Esophagus (tissue), 2 donors: ENCODE measurements at regions not wholly inside any gene's neighbourhood (a gene's known extent, or its start where the extent isn't known, plus 50 kb on each side); places are given as distances from the start of the nearest gene placed in this dataset.

Experiments
- H3K27ac ChIP-seq, 2 donors: one replicate each; pipeline ENCODE4 v1.5.1; 2013; ENCODE audit warnings: low read depth in 2 of 2, mild to moderate bottlenecking in 2 of 2, inconsistent platforms in 1 of 2, low read length in 1 of 2, moderate library complexity in 1 of 2
- H3K27me3 ChIP-seq, 2 donors: one replicate each; pipeline ENCODE4 v1.6.1; 2013; ENCODE audit warnings: low read length in 2 of 2, control low read depth in 1 of 2, mild to moderate bottlenecking in 1 of 2; ENCODE audit not compliant: insufficient read depth in 2 of 2, control insufficient read depth in 1 of 2
- H3K36me3 ChIP-seq, 2 donors: one replicate each; pipeline ENCODE4 v1.6.1; 2013; ENCODE audit warnings: low read length in 1 of 2; ENCODE audit not compliant: control insufficient read depth in 2 of 2, insufficient read depth in 2 of 2
- H3K4me1 ChIP-seq, 2 donors: one replicate each; pipeline ENCODE4 v1.6.1; 2013; ENCODE audit warnings: low read length in 1 of 2; ENCODE audit not compliant: control insufficient read depth in 2 of 2, insufficient read depth in 2 of 2
- H3K4me3 ChIP-seq, 2 donors: one replicate each; pipeline ENCODE4 v1.5.1; 2013; ENCODE audit warnings: low read length in 2 of 2, mild to moderate bottlenecking in 2 of 2, low read depth in 1 of 2, moderate library complexity in 1 of 2
- H3K9me3 ChIP-seq, 2 donors: one replicate each; pipeline ENCODE4 v1.6.1; 2013; ENCODE audit warnings: mild to moderate bottlenecking in 2 of 2, low read depth in 1 of 2, low read length in 1 of 2, moderate library complexity in 1 of 2; ENCODE audit not compliant: control insufficient read depth in 2 of 2, insufficient read depth in 1 of 2
- WGBS, 2 donors: extraction: QIAGEN DNeasy Blood & Tissue Kit; methylation state at CpG; one replicate each; pipeline ENCODE4 v1.1.7; 2013; 5-methylcytosine and 5-hydroxymethylcytosine counted together
- donor health status: healthy with polysubstance abuse.
- donor health status: Bipolar disorder and iron deficiency.

DNA sequence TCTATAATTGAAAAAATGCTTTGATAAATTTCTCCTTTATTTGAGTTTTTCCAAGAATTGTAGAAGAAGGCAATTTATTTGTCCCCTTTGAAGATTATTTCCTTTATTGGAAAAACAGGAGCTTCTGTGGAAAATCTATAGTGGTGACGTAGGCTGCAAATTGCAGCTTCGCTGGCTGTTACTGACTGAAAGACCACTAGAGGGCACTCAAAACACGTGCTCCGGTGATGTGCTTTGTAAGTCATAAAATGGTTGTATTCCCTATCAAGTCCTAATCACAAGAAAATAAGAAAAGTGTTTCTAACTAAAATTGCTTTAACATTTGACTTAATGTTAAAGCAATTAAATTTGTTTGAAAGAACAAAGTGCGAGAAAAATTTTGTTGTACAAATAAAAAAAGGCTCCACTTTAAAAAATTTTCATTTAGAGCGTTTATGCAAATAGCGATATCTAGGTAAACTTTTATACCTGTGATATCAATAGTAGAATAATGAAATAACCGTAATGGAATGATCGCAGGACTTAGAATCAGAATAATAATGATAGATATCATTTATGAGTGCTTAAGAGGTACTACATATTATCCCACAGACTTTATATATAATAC is 638.2 kb upstream of the SPRY2 start:
- Histone ChIP-seq H3K4me1 (no peaks in the 10 kb centered on the region), H3K9me3 (no peaks in the 10 kb centered on the region), H3K27me3 (no peaks in the 10 kb centered on the region), H3K27ac (no peak overlapping the region), H3K4me3 (no peak overlapping the region), H3K36me3 (no peaks in the 10 kb centered on the region)
- 43 to 46% methylated on average over 9 of the region's 9 CpGs for WGBS, 2 donors

DNA sequence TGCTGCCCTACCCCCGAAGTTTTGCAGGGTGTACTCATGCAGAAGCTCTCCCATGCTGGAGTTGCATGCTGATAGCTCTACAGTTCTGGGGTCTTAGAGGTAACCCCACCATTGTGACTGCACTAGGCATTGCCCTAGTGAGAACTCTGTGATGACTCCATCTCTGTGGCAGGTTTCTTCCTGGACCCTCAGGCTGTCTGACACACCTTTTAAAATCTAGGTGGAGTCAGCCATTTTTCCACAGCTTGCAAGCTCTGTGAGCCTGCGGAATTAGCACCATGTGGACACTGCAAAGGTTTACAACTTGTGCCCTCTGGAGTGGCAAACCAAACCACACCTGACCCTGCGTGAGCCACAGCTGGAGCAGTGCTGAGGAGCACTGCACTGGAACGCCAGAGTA is 636.2 kb upstream of the SPRY2 start:
- H3K4me3 ChIP-seq: no peak overlapping the region
- H3K9me3 ChIP-seq: no peaks in the 10 kb centered on the region
- H3K4me1 ChIP-seq: no peaks in the 10 kb centered on the region
- no peaks in the 10 kb centered on the region for H3K27me3 ChIP-seq
- WGBS, 2 donors: 81 to 84% methylated on average over 4 of the region's 4 CpGs
- H3K27ac ChIP-seq: no peak overlapping the region
- H3K36me3 ChIP-seq: no peaks in the 10 kb centered on the region

- 73 to 86% methylated on average over 4 of the region's 4 CpGs for WGBS, 2 donors
- H3K27me3 ChIP-seq: no peaks in the 10 kb centered on the region
- H3K4me1 ChIP-seq: no peaks in the 10 kb centered on the region
- H3K9me3 ChIP-seq: no peaks in the 10 kb centered on the region
- no peaks in the 10 kb centered on the region for H3K36me3 ChIP-seq
- no peak overlapping the region for H3K27ac ChIP-seq
- H3K4me3 ChIP-seq: no peak overlapping the region
Measured at GRCh38 chr13:80975903-80976302, 635.0 kb upstream of the SPRY2 start.

- WGBS, 2 donors: 60 to 66% methylated on average over 2 of the region's 2 CpGs
- Histone ChIP-seq H3K27ac (no peak overlapping the region), H3K4me3 (no peak overlapping the region), H3K27me3 (no peaks in the 10 kb centered on the region), H3K9me3 (no peaks in the 10 kb centered on the region), H3K4me1 (no peaks in the 10 kb centered on the region), H3K36me3 (no peaks in the 10 kb centered on the region)
Measured at GRCh38 chr13:80973721-80974120, 632.8 kb upstream of the SPRY2 start.

- Histone ChIP-seq H3K9me3 (no peaks in the 10 kb centered on the region), H3K27me3 (no peaks in the 10 kb centered on the region), H3K27ac (no peak overlapping the region), H3K36me3 (no peaks in the 10 kb centered on the region), H3K4me3 (no peak overlapping the region), H3K4me1 (no peaks in the 10 kb centered on the region)
- whole genome bisulfite sequencing, 2 donors: 53 to 60% methylated on average over 2 of the region's 2 CpGs
Measured at GRCh38 chr13:80972857-80973478, 632.0 kb upstream of the SPRY2 start.

DNA sequence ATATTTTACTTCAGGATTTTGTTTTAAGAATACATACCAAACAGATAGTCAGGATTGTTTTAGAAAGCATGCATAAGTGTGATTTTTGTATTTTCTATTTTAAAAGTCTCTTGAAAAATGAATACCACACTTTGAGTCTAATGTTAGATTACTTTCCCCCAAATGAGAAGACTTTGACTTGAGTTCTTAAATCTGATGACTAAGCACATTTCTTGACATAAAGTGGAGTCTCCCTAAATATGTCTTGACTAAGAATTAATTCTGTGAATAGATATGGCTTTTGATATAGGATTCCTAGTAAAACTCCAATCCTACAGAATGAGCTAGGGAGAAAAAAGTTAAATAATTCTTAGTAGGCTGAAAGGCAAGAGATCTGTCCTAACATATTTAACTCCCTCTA is 624.2 kb upstream of the SPRY2 start:
- Histone ChIP-seq H3K36me3 (no peaks in the 10 kb centered on the region), H3K4me1 (no peaks in the 10 kb centered on the region), H3K9me3 (no peaks in the 10 kb centered on the region), H3K4me3 (no peak overlapping the region), H3K27ac (no peak overlapping the region), H3K27me3 (no peaks in the 10 kb centered on the region)

GRCh38 chr13:80962855-80963254 is 621.9 kb upstream of the SPRY2 start:
- no peak overlapping the region for H3K27ac ChIP-seq
- WGBS, 2 donors: 65 to 71% methylated on average over 1 of the region's 1 CpG
- H3K36me3 ChIP-seq: no peaks in the 10 kb centered on the region
- no peaks in the 10 kb centered on the region for H3K9me3 ChIP-seq
- H3K4me3 ChIP-seq: no peak overlapping the region
- no peaks in the 10 kb centered on the region for H3K4me1 ChIP-seq
- H3K27me3 ChIP-seq: no peaks in the 10 kb centered on the region

- H3K4me1 ChIP-seq: no peaks in the 10 kb centered on the region
Measured at GRCh38 chr13:80962173-80962572, 621.2 kb upstream of the SPRY2 start.

DNA sequence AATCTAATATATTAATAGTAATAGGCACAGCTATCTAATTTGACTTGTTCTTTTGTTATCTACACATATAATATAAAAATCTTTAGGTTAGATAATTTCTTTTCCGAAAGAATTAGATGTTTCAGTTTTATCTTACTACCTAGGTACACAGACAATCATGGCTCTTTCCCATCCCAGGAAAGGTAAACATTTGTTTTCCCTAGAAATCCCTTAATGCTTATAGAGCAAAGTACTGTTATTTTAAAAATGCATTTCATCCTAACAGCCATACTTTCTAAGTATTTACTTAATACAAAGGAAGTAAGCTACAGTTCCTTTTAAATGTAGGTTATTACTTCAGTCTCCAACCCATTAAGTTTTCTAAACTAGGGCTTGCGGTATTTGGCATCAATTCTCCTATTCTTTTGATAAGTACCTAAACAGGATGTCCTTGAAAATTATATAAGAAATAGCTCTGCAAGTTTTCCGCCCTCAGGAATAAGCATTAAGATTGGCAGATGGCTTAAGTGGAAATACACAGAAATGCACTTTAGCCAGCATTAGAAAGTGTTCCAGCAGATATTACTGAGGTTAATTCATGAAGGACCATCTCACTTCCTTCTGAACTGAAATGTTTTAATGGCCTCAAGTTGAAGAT is 616.2 kb upstream of the SPRY2 start:
- 45% methylated on average over 3 of the region's 3 CpGs for WGBS, 2 donors
- no peak overlapping the region for H3K27ac ChIP-seq
- H3K9me3 ChIP-seq: no peaks in the 10 kb centered on the region

More at GRCh38 chr13:80962173-80962572, 621.2 kb upstream of the SPRY2 start:
- Histone ChIP-seq H3K9me3 (no peaks in the 10 kb centered on the region), H3K36me3 (no peaks in the 10 kb centered on the region), H3K27ac (no peak overlapping the region), H3K4me3 (no peak overlapping the region), H3K27me3 (no peaks in the 10 kb centered on the region)
- 84 to 85% methylated on average over 7 of the region's 7 CpGs for WGBS, 2 donors

GRCh38 chr13:80955501-80955900 is 614.6 kb upstream of the SPRY2 start:
- Histone ChIP-seq H3K36me3 (no peaks in the 10 kb centered on the region), H3K9me3 (no peaks in the 10 kb centered on the region), H3K4me1 (no peaks in the 10 kb centered on the region), H3K27me3 (no peaks in the 10 kb centered on the region), H3K4me3 (no peak overlapping the region), H3K27ac (no peak overlapping the region)

More for the DNA sequence above, 616.2 kb upstream of the SPRY2 start:
- H3K4me3 ChIP-seq: no peak overlapping the region
- no peaks in the 10 kb centered on the region for H3K36me3 ChIP-seq
- no peaks in the 10 kb centered on the region for H3K4me1 ChIP-seq
- no peaks in the 10 kb centered on the region for H3K27me3 ChIP-seq
